Retinal pigment epithelial cell (primary cell): ENCODE measurements at regions not wholly inside any gene's neighbourhood (a gene's known extent, or its start where the extent isn't known, plus 50 kb on each side); places are given as distances from the start of the nearest gene placed in this dataset.
A peak's percentile ranks its signal among the peaks of the same experiment; 100 is the strongest.

Experiments used
- DNase-seq: peaks from one replicate; pipeline ENCODE4 v3.0.0-alpha.2; 2010; ENCODE audit warnings: low read depth
- H3K4me3 ChIP-seq: 2 replicates; pipeline ENCODE4 v1.5.1; 2011; ENCODE audit warnings: mild to moderate bottlenecking, low read length, control low read depth, moderate library complexity
- CTCF ChIP-seq: conservative IDR thresholded peaks from 2 replicates; pipeline ENCODE4 v1.5.1; 2011; ENCODE audit warnings: low read depth, low read length, control low read depth, inconsistent platforms

- no peak overlapping the region for H3K4me3 ChIP-seq
- TF ChIP-seq CTCF: no peak
- no peak for DNase-seq
Observed at GRCh38 chr13:44887515-44887914, 101.8 kb downstream of the NUFIP1 start.

GRCh38 chr13:44884076-44884729, 105.1 kb downstream of the NUFIP1 start:
- no peak overlapping the region for H3K4me3 ChIP-seq
- no peak for DNase-seq
- TF ChIP-seq CTCF: no peak

GRCh38 chr13:44879452-44880058, 109.7 kb downstream of the NUFIP1 start:
- peak; percentile 49 for TF ChIP-seq CTCF
- no peak for DNase-seq

GRCh38 chr13:44876782-44877324, 112.4 kb downstream of the NUFIP1 start:
- no peak overlapping the region for H3K4me3 ChIP-seq
- DNase-seq: no peak
- TF ChIP-seq CTCF: peak; percentile 48

More at GRCh38 chr13:44879452-44880058, 109.7 kb downstream of the NUFIP1 start:
- H3K4me3 ChIP-seq: no peak overlapping the region

- TF ChIP-seq CTCF: no peak
- no peak for DNase-seq
- no peak overlapping the region for H3K4me3 ChIP-seq
Observed at GRCh38 chr13:44874886-44875630, 114.2 kb downstream of the NUFIP1 start.

GRCh38 chr13:44874176-44874575, 115.1 kb downstream of the NUFIP1 start:
- DNase-seq: no peak
- TF ChIP-seq CTCF: no peak
- no peak overlapping the region for H3K4me3 ChIP-seq
